HG03025 (cell line): ENCODE measurements at regions not wholly inside any gene's neighbourhood (a gene's known extent, or its start where the extent isn't known, plus 50 kb on each side); places are given as distances from the start of the nearest gene placed in this dataset.
"Not testable (repeated sequence)": the region's sequence is repeated elsewhere in the genome, so short reads cannot be mapped to it uniquely, and the experiment has no call there.

Source experiments
- ATAC-seq: cut with Tn5 transposase; IDR thresholded peaks from one replicate; pipeline ENCODE4 v1.9.1; 2021; ENCODE audit warnings: mild to moderate bottlenecking, moderate library complexity; ENCODE audit not compliant: unreplicated experiment, low FRiP score

GRCh38 chr1:208974717-208975116 lies 608.8 kb upstream of the CAMK1G start:
- ATAC-seq, result no peak

- no peak for ATAC-seq
These were observed 608.1 kb upstream of the CAMK1G start for GRCh38 chr1:208975456-208975855.

GRCh38 chr1:208977012-208977411 lies 606.5 kb upstream of the CAMK1G start:
- no peak for ATAC-seq

- ATAC-seq, result no peak
These were observed 605.8 kb upstream of the CAMK1G start for GRCh38 chr1:208977638-208978256.

DNA sequence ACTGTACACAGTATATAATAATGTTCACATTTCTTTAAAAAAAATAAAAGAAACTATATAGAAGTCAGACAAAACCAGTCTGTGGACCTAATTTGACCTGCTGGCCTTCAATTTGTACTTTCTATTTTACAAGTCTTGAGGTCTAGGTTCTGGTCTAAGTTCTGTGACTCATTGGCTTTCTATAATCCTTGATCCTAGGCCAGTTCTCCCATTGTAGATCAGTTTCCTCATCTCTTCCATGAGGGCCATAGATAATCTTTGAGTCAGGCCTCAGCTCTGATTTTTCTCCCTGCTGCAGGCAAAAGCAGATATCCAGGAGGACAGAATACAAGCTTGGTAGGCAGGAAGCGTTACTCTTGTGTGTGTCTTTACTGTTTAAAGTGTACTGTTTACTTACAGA lies 603.7 kb upstream of the CAMK1G start:
- no peak for ATAC-seq

GRCh38 chr1:208980605-208981004 lies 602.9 kb upstream of the CAMK1G start:
- ATAC-seq, result no peak

- ATAC-seq, result no peak
These were observed 598.3 kb upstream of the CAMK1G start for GRCh38 chr1:208985231-208985630.

DNA sequence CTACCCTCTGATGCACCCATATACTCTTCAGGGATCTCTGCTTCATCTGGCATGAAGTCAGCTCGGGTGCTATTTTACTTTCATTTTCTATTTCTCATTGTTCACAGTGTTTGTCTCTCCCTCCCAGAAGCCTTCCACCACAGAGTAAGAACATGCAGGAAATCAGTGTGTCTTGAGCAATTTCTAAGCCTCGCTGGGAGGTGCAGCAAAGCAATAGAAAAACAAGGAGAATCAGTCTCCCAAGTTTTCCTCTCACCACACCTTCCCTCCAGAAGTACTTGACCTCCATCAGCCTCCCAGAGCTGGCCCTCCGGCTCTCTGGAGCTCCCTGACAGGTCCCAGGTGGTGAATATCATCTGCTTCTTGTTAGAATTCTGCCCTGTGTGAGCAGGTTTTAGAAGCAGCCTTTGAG lies 594.7 kb upstream of the CAMK1G start:
- ATAC-seq, result peak; percentile 98

DNA sequence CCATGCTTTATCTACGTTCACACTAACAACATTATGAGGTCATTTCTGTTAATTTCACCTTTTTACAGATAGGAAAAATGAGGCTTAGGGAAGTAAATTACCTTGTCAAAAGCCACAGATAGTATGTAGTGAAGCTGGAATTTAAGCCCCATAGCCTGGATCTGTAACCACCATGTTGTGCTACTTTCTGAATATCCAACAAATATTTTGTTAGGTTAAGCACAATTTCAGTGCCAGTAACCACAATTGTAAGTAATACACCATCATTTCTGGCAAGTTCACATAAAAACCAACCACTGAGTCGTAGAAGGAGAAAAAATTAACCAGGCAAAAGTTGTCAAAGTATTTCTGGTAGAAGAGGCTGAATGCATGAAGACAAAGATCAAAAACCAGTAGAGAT lies 593.1 kb upstream of the CAMK1G start:
- no peak for ATAC-seq

DNA sequence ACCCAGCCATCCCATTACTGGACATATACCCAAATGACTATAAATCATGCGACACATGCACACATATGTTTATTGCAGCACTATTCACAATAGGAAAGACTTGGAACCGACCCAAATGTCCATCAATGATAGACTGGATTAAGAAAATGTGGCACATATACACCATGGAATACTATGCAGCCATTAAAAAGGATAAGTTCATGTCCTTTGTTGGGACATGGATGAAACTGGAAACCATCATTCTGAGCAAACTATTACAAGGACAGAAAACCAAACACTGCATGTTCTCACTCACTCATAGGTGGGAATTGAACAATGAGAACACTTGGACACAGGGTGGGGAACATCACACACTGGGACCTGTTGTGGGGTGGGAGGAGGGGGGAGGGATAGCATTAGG lies 586.5 kb upstream of the CAMK1G start:
- not testable (repeated sequence) for ATAC-seq

DNA sequence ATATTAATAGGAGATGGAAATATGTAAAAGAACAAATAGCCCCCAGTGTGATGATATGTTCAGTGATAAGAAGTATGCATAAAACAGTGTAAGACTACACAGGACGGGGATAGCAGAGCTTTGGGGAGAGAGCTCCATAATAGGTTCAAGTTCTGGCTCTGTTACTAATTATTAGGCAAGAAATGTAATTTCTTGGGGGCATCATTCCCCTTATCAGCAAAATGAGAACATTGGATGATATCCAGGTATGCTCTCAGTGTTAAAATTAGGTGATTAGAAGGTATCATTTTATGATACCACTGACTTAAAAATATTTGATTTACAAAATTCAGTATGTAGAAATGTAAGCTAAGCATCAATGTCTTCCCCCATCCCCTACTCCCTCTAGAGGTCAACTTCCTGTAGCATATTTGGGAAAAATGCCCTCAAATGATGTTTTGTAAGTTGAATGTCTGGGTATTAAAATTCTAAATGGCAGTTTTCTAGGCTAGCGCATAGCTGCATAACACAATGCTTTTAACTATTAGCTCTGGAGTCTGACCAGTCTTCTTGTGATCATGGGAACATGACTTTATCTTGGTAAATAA lies 585.7 kb upstream of the CAMK1G start:
- no peak for ATAC-seq

- ATAC-seq, result no peak
These were observed 574.9 kb upstream of the CAMK1G start for GRCh38 chr1:209008586-209008985.

DNA sequence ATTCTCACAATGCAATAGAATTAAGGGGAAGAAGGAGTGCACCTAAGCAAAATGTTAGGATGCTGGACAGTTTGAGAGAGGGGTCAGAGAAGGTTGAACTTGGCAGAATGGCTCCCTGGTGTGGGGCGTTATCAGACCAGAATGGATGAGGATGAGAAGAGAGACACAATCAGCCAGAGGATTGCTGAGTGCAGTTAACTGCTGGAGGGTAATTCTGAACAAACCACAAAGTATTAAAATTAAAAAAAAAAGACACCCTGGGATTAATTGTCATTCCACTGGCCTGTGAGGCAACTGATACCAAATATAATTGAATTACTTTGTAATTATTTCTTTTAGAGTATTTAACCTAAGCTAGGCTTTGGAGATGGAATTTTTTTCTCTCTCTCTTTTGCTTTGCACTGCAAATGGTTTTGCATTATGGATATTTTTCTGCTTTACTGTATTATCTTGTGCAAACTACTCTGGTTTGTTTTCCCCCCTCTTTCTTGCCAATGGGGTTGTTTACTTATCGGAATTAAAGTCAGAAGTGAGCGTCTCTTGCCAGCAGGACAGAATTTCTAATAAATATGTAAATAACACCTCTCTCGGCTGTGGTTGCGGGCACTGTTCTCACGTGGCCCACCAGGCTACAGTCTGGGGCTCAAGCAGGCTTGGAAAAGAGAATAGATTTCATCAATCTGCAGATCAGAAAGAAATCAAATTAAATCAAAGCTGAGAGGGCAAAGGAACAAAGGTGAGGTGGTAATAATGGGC lies 572.9 kb upstream of the CAMK1G start:
- ATAC-seq, result no peak

DNA sequence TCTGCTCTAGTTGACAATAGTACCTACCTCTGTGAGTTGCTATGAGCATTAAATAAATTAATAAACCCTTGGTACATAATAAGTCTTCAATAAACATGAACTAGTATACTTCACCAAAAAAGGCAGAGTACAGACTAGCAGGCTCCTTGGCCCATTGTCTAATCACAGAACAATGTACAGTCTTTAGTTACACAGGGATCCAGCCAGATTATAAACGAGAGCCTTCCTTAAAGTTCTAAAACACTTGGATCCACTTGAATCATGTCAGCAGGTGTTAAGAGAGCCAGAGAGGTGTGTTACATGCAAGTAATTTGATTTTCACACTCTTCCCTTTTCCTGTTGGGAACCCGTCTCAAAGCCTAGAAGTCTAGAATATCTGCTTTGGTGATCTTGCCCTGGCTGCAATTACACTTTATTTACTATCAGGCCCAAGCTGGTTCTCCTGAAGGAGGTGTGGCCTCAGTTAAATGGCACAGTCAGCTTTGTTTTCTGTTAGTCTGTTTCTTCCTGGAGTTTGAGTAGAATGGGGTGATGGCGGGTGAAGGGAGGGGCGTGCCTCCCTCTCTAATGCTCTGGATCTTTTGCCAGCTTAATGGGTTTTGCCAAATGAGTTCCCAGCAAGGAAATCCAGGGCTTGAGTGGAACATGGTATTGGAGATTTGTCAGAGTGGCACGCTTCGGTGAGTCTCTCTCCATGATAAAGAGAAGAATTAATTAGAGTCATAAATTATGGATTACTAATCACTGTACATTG lies 570.9 kb upstream of the CAMK1G start:
- no peak for ATAC-seq

GRCh38 chr1:209015092-209015491 lies 568.4 kb upstream of the CAMK1G start:
- ATAC-seq, result no peak

GRCh38 chr1:209021622-209022021 lies 561.9 kb upstream of the CAMK1G start:
- ATAC-seq, result no peak

GRCh38 chr1:209023790-209024189 lies 559.7 kb upstream of the CAMK1G start:
- ATAC-seq, result no peak

GRCh38 chr1:209029737-209030136 lies 553.8 kb upstream of the CAMK1G start:
- no peak for ATAC-seq

DNA sequence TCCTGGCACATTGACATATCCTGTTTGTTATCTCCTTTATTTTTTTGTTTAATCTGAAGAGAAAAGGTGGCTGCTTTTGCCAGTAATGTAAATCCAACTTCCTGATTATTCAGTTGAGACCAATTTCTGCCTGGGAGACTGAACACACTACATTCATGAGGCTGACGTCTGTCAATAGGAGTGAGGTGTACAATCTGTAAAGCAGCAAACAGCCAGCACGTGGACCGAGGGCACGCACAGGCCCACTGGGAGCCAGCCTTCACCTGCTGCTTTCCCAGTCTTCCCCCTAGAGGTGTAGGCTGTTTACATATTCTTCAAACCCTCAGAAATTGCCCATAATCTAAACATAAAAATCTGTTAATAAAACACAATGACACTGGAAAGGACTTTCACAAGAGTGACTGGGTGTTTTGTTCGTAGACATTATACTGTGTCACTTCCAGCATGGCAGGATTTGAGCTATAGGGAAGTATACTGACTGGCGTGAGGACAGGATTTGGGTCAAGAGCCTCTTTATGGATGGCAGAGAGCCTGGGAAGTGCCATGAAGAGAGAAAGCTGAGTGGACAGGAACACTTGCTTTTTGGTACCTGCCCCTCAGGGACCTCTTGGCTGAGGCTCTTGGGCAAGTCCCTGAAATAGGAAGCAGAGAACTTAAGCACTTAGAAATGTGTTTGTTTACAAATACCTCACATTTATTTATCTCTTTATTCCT lies 552.9 kb upstream of the CAMK1G start:
- no peak for ATAC-seq

GRCh38 chr1:209037064-209037463 lies 546.5 kb upstream of the CAMK1G start:
- ATAC-seq, result no peak

DNA sequence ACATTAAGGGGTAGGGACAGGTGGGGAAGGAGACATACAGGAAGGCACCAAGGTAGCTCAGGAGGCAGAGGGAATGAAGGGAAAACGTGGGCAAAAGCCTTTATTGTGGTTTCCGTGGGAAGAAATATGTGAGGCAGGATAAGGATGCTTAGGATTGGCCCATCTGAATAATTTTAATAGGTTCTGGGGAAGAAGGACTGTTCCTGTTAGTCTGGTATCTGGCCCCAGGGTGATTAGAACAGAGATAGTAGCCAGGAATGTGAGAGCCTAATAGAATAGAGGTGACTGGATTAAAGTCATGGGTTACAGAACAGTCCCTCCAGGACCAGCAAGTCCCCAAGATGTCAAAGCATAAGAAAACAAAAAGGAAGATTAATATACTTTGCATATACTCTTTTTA lies 545.2 kb upstream of the CAMK1G start:
- ATAC-seq, result no peak
